Urothelium cell line (cell line): ENCODE measurements at regions not wholly inside any gene's neighbourhood (a gene's known extent, or its start where the extent isn't known, plus 50 kb on each side); places are given as distances from the start of the nearest gene placed in this dataset.
A peak's percentile ranks its signal among the peaks of the same experiment; 100 is the strongest.
"Not testable (repeated sequence)": the region's sequence is repeated elsewhere in the genome, so short reads cannot be mapped to it uniquely, and the experiment has no call there.

Experiments
- DNase-seq: peaks from one replicate; pipeline ENCODE4 v3.0.0; 2011; ENCODE audit warnings: low spot score, mixed read lengths
- FAIRE-seq: peaks from 2 replicates; lab custom pipeline; 2011; peaks lifted over from hg19 to GRCh38; lab: Jason Lieb, UNC

DNA sequence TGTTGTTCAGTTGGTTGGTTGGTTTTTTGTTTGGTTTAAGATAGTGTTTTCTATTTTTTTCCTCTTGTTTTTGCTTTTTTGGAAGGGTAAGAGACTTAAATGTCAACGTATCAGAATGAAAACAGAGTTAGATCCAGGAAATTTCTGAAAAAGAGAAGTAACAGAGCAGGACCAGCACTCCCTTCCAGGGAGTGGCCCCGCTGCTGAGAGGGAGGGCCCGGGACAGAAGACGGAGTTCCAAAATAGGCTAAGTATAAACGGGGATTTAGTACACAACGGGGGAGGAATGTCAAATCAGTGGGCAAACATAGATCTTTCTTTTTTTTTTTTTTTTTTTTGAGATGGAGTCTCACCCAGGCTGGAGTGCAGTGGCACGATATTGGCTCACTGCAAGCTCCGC lies 92.7 kb upstream of the RUFY1 start:
- no peak for DNase-seq
- no peak for FAIRE-seq

DNA sequence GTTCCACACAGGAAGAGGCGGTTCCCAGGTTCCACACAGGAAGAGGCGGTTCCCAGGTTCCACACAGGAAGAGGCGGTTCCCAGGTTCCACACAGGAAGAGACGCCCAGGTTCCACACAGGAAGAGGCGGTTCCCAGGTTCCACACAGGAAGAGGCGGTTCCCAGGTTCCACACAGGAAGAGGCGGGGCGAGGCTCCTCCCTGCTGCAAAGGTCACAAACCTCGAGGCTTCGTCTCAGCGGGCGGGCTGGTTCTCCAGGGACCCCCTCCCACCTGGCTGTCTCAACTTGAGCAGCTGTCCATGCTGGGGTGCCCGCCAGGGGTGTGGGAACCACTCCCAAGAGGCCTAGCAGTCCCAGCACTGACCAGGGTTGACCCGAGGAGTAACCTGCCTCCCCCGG lies 94.3 kb upstream of the RUFY1 start:
- not testable (repeated sequence) for DNase-seq, FAIRE-seq

DNA sequence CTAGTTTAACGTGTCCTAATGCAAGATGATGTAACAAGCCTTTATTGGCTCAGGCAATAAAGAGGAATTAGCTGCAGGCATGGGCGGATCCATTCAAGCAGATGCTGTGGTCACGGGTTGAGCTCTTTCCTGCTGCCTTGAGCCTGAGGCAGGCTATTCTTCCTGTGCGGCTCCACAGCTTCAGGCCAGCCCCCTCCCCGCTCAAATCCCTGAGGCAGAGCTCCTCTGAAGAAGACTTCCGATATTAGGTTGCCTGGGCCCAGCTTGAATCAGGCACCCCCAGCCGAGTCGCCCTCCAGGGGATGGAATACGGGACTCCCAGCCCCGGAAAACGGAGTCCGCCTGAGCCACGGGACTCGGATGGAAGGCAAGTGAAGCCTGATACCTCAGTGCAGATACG lies 95.0 kb upstream of the RUFY1 start:
- FAIRE-seq (no peak), DNase-seq (no peak)

DNA sequence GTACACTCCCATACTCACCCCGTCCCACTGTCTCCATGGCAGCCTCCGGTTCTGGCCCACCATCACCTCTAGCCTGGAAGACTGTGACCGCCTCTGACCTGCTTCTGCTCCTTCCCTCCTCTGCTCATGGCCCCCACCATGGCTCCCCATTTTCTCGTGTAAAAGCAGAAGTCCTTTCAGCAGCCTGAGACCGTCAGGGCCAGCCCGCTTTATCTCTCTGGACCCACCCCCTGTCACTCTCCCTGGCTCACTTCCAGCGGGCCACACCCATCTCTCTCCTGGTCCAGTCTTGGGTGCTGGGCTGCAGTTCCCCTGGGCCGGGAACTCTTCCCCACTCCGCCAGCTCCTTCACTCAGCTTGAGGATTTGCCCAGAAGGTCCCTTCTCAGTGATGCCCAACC lies 96.0 kb upstream of the RUFY1 start:
- no peak for DNase-seq

DNA sequence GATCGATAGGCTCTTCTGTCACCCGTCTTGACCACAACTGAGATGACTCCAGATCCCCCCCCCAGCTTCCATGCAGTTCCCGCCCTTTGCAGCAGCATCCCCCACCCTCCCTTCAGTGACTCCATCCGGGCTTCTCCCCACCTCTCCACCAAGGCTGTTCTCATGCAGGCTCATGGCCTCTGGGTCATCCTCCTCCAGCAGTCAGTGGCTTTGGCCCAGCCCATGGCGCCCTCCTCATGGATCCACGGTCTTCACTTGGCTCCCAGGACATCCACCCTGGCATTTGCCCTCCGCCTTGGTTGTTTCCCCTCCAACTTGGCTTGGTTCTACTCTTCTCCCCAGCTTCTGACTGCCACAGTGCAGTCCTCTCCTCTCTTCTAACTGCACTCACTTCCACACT lies 96.7 kb upstream of the RUFY1 start:
- no peak for DNase-seq
- FAIRE-seq, result no peak

More for the DNA sequence above, 96.0 kb upstream of the RUFY1 start:
- FAIRE-seq, result no peak

DNA sequence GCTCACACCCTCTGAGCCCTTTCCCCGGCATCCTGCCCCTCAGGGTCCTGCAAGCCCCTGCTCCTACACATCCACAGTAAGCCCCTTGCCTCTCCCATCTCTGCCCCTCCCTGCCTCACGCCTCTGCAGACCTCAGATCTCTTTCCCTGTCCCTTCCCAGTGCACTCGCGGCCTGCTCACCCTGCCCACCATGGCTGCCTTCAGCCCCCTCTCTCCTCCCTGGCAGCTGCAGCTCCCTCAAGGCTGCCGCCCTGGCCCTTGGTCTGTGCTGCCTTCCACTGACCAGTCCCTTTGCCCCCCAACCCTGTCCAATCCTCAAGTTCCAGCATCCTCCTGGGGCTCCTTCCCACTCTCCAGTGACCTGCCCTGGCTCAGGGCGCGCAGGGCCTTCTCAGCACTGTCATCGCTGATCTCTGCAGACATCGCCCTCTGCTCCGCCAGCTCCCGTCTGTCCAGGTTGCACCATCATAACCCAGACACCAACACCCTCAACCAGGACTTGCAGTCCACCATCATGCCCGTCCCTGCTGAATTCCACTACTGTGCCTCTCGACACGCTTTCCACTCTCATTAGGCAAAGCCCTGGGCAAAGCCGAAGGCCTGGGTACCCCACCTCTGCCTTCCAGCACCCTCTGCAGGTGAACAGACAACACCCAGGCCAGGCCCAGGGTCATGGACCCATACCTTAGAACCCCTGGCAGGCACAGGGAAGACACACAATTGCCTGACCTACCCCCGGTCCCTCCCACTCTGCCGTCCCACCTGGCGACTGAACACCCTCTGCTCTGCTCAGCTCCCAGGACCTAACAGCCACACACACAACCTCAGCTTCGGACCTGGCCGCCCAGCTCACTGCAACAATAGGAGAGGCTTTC lies 97.8 kb upstream of the RUFY1 start:
- FAIRE-seq, result no peak
- DNase-seq, result no peak

DNA sequence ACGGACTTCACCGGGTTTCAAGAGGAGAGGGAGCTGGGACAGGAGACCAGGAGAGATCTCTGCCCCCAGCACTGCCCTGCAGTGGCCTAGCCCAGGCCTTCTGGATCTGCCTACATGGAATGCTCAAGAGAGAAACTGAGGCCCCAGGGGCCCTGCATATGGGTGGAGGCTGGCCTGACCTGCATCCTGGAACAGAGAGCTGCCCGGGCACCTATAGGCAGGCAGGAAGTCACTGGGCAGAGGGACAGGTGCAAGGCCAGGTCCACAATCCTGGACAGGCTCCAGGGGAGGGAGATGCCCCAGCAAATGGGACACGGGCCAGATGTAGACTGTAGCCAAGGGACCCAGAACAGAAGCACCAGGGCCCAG lies 98.5 kb upstream of the RUFY1 start:
- DNase-seq, result no peak

DNA sequence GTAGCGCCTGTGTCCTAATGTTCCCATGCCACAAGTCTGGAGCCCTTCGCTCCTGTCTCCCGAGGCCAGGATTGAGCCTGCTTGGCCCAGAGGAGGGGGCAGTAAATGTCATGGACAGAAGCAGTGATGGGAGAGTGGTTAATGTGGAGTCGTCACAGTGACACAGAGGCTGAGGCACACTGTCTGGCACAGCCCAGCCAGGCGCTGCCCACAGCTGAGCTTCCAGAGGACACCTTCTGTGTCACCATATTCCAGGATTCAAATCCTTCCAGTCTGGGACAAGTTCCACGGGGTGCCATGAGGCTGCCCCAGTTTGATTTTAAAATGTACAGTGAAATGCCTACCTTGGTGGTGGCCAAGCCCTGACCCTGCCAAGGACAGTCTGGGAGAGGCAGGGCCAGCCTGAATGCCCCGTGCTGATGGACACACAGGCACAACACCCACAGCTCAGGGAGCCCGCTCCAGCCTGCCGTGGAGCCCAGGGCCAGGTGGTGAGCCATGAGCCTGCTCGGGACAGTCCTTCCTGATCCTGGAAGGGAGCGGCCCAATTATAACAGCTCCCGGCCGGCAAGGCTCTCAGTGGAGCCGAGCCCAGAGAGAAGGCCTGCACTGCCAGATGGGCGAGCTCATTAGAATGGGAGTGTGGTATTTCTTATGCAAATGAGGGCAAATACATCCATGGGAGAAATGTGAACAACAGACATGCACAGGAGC lies 99.1 kb upstream of the RUFY1 start:
- DNase-seq, result no peak
- no peak for FAIRE-seq

More for the DNA sequence above, 98.5 kb upstream of the RUFY1 start:
- no peak for FAIRE-seq

DNA sequence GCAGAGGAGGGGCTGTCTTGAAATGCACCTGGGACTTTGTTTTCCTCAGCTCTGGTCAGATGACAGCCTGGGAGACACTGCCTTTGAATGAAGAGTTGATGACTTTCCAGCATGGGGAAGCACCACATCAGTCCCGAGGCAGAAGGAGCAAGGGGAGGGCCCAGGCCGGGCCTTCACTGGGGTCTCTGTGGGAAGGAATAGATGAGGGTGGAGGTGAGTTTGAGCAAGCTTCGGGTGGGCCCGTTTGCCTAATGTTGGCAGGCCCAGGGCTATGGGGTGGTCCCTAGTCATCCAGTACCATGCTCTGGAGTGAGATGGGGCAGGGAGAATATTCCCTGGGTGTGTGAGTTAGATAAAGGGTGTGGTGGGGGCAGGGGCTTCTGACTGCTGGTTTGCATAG lies 100.4 kb upstream of the RUFY1 start:
- FAIRE-seq, result peak; percentile 48
- not testable (repeated sequence) for DNase-seq

DNA sequence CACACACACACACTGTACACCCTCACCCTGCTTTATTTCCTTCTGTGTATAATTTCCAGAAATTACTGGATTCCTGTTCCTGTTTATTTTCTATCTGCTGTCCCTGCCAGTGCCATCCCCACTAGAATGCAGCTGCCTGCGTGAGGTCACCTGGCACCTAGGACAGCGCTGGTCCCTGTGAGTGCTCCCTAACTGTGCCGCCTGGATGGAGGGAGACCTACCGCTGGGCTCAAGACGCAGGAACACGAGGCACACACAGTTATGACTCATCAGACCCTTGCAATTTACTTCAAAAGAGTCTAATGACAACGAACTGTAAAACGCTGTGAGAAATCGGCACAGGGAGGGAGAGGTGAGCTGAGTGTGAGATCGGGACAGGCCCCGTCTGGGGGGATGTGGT lies 102.1 kb upstream of the RUFY1 start:
- peak; percentile 97 for FAIRE-seq
- DNase-seq, result not testable (repeated sequence)

DNA sequence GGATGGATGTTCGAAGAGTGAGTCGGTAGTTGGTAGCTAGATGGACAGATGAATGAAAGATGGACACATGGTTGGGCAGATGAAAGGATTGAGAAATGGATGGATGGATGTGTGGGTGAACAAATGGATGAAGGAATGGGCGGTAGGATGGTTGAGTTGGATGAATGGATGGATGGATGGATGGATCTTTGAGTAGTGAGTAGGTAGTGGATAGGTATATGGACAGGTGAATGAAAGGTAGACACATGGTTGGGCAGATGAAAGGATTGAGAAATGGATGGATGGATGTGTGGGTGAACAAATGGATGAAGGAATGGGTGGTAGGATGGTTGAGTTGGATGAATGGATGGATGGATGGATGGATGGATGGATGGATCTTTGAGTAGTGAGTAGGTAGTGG lies 97.0 kb upstream of the ADAMTS2 start:
- FAIRE-seq, result peak; percentile 69
- DNase-seq, result not testable (repeated sequence)

DNA sequence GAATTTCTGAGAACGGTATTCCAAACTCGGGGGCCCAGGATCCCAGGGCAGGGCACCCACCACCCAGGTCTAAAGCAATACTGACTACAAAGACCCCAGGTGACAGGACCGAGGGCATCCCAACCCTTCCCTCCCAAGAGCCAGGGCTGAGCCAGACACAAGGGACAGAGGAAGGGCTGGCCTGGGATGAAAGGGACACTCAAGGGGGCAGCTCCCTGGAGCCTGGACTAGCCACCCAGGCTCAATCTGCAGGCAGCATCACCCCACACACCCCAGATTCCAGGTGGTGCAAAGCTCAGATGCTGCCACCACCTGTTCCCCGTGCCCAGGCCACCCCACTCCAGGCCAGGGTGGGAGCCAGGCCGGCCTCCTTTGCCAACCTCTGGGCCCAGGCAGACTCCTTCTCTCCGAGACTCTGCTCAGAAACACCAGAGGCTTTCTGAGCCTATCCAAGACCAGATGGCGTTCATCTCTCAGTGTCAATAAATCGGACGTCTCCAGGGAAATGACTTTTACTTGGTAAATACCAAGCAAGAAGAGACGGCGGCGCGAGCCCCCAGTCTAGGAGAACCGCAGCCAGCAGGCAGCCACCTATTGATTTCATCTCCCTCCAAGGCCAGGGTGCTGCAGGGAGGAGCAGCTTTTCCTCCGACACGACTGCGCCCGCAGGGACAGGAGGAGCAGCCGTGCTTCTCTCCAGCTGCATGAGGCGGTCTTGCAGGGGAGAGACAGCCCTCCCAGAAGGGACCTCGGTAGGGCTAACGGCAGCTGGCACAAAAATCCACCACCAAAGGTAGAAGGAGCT lies 94.1 kb upstream of the ADAMTS2 start:
- DNase-seq (no peak), FAIRE-seq (no peak)

DNA sequence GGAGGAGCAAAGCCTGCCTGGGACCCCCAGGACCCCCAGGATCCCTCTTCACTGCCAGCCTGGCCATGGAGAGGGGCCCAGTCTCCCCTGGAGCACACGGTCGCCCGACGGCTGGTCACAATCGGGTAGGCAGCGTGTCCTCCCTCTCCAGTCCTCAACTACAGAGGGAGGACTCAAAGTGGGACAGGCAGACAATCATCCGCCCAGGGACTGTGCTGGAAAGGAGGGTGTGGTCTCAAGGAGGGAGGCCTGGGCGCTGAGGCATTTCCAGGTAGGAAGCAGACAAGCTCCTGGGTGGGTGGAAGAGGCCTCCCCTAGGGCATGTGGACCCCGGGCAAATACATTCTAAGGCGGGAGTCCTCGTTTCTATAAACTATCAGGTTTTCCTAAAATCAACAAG lies 93.2 kb upstream of the ADAMTS2 start:
- FAIRE-seq (no peak), DNase-seq (no peak)

DNA sequence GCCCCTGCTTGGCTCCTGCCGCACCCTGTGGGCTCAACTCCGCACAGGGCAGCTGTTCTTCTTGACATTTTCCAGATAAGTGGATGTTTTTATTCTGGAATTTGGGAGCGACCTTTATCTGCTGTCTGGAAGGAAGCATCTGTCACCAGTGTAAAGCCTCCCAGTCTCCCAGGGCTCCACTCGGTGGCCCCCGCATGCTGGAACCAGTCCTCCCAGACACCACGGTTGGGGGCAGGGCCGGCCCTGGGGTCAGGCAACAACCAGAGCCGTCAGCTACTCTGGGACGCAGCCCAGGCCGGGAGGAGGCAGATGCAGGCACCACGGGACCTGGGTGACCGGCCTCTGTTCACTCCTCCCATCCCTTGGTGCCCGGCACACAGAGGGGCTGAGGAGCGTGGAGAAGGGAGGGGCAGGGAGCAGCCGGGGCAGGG lies 92.8 kb upstream of the ADAMTS2 start:
- FAIRE-seq (no peak), DNase-seq (no peak)

DNA sequence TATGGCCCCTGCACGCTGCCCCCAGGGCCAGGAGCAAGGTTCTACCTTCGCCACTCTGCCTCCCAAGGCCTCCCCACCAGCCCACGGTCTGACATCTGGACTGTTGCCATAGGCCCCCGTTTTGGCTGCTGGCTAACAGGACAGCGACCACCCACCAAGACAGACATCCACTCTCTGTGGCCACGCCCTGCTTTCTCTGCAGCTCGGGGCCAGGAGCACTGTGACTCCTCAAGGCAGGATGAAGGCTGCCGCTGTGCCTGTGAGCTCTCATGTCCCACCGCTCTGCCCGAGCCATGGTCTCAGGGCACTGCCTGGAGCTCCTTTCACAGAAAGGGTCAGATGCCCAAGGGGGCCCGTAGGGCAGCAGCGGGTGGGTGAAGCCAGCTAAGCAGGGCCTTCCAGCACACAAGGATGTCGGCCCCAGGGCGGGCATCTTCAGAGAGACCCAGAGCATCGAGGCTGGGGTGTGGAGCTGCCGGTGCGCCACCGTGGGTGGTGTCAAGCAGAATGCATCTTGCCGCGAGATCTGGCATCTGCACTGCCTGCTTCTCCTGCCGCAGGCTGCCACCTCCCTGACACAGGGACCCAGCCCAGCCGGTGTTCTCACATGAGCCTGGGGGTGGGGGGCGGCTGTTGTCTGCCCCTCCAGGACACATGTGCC lies 92.2 kb upstream of the ADAMTS2 start:
- no peak for FAIRE-seq
- DNase-seq, result no peak

DNA sequence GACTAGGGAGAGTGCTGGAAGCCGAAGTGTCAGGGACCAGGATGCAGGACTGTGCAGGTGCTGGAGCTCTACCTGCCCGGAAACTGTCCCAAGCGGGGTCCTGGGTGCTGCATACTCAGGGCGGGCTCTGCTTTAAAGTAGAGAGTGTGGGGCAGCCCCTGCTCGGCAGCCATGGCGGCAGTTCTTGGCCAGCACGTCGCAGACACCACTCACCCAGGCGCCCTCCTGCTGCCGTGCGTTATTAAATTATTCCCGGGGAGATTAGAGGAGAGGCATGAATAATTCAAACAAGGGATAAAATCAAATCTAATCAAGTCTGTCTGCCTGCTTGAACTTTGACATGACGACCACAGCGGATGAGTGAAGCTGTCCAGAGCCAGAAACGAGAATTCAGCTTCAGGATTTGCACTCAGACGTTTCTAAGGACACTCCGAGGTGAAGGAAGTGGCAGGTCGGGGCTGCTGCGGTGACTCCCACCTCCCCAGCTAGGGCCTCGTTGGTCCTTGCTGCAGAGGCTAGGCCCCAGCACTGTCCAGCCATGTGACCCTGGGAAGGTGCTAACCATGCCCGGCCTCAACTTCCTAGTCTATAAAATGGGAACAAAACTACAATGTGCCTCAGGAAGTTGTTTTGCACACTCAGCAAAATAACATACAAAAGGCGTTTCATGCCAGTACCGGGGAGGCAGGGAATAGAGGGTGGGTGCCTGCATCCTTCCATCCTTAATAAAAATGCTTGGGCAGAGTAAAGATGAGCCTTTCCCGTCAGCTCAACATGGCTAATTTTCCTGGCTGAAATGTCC lies 91.3 kb upstream of the ADAMTS2 start:
- DNase-seq, result no peak
- no peak for FAIRE-seq

DNA sequence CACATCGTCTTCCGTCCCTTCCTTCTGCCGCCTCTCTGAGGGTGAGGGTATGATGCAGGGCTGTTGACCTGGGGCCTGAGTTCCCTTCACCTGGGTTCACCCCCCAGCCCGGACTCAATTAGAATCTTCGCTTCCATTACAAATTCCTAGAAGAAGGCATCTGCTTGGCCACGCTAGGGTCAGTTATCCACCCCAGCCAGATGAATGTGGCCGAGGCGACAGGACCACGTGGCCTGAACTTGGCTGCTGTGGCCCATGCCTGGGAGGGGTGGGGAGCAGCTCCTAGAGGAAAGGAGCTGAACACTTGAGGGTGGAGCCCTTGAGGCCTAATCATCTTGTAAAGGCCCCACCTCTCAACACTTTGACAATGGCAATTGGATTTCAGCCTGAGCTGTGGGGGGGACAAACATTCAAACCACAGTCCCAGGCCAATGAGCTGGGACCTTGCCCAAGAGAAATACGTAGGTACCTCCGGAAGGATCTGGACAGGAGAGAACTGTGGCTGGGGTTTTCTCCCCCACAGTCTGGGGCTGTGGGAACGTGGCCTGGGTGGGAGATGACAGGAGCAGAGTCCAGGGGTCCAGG lies 90.6 kb upstream of the ADAMTS2 start:
- FAIRE-seq, result no peak
- no peak for DNase-seq

DNA sequence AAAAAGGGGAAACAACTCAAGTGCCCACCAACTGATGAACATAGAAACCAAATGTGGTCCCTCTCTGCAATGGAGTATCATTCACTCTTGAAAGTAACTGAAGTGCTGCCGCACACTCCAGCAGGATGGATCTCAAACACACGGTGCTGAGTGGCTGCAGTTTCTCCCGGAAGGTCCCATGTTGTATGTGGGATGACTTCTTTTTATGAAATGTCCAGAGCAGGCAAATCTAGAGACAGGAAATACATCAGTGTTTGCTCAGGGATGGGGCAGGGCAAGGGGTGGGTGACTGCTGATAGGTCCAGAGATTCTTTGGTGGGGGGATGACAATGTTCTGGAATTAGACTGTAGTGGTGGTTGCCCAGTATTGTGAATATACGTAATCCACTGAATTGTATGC lies 89.9 kb upstream of the ADAMTS2 start:
- no peak for FAIRE-seq

DNA sequence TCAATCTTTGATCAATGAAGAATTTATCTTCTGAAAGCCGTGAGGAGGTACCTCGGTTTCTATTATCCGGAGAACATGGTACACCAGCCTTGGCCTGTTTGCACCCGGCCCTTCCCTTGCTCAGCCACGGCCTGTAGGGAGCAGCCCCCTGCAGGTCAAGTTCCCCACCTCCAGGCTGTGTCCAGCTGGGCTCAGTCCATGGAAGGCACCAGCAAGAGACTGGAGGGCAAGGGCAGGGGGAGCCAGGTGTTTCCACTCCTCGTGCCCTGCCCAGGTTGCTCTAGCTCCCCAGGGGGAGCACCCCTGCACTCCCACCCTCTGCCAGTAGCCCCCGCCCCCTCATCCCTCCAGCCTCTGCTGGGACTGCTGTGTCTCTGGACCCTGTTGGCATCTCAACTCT lies 87.3 kb upstream of the ADAMTS2 start:
- no peak for FAIRE-seq
- no peak for DNase-seq

More for the DNA sequence above, 89.9 kb upstream of the ADAMTS2 start:
- no peak for DNase-seq
